GM12874 (cell line): ENCODE measurements at regions not wholly inside any gene's neighbourhood (a gene's known extent, or its start where the extent isn't known, plus 50 kb on each side); places are given as distances from the start of the nearest gene placed in this dataset.

ENCODE experiments used
- TF ChIP-seq, protein P1 (sequence below): IDR thresholded peaks from 2 replicates; pipeline ENCODE4 v1.5.1; 2011; ENCODE audit warnings: low read depth, mild to moderate bottlenecking, control low read depth, low read length, moderate library complexity; ENCODE audit not compliant: insufficient read depth

DNA sequence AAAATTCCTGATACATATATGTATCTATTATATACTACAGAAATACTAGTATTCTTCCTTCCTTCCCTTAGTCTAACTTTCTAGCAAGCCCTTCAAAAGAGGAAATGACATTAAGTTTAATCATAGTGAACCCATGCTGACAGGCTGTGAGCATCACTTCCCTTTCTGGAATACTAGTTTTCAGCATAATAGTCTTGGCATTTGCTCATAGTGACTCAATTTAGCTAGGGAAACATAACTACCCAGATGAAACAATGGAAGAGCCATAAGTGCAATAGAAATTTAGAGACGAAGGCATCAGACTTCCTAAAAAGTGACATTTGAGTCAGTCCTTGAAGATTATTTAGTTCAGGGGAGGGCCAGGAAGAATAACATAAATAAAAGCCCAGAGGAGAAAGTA lies 184.5 kb upstream of the CRY1 start:
- TF ChIP-seq, protein P1, sequence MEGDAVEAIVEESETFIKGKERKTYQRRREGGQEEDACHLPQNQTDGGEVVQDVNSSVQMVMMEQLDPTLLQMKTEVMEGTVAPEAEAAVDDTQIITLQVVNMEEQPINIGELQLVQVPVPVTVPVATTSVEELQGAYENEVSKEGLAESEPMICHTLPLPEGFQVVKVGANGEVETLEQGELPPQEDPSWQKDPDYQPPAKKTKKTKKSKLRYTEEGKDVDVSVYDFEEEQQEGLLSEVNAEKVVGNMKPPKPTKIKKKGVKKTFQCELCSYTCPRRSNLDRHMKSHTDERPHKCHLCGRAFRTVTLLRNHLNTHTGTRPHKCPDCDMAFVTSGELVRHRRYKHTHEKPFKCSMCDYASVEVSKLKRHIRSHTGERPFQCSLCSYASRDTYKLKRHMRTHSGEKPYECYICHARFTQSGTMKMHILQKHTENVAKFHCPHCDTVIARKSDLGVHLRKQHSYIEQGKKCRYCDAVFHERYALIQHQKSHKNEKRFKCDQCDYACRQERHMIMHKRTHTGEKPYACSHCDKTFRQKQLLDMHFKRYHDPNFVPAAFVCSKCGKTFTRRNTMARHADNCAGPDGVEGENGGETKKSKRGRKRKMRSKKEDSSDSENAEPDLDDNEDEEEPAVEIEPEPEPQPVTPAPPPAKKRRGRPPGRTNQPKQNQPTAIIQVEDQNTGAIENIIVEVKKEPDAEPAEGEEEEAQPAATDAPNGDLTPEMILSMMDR = no peak

DNA sequence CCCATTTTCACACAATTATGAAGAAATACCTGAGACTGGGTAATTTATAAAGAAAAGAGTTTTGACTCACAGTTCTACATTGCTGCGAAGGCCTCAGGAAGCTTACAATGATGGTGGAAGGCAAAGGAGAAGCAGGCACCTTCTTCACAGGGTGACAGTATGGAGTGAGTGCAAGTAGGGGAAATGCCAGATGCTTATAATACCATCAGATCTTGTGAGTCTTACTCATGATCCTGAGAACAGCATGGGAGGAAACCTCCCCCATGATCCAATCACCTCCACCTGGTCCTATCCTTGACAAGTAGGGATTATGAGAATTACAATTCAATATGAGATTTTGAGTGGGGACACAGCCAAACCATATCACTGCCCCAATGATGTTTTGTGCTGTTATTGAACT lies 189.3 kb upstream of the CRY1 start:
- TF ChIP-seq, protein P1 = no peak

DNA sequence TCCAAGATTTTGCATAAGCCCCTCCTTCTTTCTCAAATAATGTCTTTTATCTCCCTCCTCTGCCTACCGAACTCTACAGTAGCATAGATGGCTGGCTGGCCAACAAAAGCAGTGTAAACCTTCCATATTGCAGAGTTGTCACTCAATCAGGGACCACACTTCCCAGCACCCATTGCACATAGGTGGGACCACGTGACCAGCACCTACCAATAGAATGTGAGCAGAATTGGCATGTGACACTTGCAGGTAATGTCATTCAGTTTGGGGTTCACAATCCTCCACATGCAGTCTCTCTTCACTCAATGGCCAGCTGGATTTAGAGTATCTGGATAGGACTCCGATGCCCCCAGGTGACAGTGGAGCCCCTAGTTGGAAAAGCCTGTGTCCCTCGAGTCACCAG lies 190.3 kb upstream of the CRY1 start:
- TF ChIP-seq, protein P1 = no peak

DNA sequence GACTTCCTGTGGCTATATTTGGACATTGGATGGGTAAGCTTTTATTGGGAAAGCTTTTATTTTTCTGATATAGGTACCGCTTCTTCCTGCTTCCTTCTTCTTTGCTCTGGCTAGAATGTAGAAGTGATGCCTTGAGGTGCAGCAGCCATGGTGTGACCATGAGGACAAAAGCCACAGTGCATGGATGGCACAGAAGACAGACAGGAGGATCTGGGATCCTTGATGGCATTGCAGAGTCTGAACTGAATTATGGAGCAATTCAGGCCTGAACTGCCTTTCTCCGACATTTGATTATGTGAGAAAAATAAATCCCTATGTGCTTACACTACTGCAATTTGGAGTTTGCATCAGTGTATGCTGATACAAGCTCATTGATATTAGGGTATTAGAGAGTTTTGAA lies 191.3 kb upstream of the CRY1 start:
- TF ChIP-seq, protein P1 = no peak

DNA sequence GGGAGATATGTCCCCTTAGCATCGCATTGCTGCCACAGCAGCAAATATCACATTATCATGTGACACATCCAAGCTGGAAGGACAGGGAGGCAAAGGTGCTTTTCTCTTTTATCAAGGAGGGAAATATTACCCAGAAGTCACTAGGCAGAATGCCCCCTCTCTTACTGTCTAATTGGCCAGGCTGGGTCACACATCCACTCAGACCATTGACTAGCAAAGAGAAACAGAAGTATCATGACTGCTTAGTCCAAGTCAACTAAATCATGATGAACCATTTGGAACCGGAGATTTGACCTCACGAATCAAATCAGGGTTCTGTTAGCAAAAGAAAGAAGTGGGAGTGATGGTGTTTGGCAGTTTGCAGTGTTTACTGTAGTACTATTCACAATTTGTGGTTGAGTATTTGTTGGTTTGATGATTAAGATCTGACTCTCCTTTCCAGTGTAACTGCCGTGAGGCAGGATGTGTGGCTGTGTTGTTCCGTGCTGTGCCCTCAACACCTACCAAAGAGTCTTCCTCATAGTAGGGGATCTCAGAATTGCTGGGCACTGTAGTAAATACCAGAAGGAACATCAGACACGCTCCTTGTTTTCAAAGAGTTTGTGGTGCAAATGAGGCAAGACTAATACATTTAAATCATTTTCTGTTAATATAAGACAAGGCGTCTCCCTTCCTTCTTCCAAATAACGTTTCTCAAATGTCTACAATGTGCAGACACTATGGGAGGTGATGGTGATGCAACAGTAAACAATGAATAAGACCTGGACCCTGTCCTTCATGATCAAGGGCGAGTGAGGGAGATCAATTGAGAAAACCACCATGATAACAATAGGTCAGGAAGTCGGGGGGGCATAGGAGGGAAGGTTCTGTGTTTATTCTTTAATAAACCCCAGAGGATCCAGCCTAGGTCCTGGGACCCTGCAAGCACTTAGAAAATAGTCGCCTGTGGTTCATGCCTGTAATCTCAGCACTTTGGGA lies 194.4 kb upstream of the CRY1 start:
- TF ChIP-seq, protein P1 = no peak

DNA sequence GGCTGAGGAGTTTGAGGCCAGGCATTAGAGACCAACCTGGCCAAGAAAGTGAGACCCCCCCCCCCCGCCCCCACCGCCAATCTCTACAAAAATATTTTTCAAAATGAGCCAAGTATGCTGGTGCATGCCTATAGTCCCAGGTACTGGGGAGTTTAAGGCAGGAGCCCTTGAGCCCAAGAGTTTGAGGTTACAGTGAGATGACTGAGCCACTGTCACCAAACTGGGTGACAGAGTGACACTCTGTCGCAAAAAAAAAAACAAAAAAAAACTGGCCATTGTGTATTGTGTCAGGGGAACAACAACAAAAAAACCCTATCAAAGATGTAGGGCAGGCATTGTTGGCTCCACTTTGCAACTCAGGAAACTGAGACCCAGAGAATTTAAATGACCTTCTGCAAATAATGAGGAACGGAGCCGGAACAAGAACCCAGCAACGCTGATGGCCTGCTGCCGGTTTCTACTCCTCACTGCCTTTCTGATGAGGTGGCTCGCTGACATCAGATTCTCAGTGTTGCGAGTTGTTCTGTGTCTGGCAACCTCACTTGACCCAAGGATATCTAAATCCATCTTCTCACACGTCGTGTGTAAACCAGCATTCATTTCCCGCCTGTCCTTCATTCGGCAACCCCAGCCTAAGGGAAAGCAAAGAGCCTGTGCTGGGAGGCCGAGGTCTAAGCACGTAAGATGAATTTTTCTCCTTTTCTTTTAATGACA lies 195.2 kb upstream of the CRY1 start:
- TF ChIP-seq, protein P1 = no peak

DNA sequence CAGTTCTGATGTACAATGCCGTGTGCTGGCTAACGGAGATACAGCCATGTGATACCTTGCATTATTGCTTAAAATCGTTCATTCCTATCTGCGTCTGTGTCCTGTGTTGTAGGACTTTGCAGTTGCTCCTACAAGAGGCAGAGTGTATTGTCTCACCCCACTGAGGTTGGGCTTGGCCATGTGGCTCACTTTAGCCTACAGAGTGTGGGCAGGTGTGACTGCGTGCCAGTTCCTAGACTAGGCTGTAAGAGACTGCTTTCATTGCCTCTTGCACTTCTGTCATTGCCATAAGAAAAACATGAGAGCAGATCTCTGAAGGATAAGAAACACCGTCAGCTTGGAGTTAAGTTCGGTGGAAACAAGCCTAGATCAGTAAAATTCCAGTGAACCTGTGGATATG lies 197.7 kb upstream of the CRY1 start:
- TF ChIP-seq, protein P1 = no peak
